ENCODE measurements at regions not wholly inside any gene's neighbourhood (a gene's known extent, or its start where the extent isn't known, plus 50 kb on each side); places are given as distances from the start of the nearest gene placed in this dataset.

GRCh38 chr3:20280257-20280656 is 94.3 kb upstream of the SGO1 start:
- TF ChIP-seq, protein P1, sequence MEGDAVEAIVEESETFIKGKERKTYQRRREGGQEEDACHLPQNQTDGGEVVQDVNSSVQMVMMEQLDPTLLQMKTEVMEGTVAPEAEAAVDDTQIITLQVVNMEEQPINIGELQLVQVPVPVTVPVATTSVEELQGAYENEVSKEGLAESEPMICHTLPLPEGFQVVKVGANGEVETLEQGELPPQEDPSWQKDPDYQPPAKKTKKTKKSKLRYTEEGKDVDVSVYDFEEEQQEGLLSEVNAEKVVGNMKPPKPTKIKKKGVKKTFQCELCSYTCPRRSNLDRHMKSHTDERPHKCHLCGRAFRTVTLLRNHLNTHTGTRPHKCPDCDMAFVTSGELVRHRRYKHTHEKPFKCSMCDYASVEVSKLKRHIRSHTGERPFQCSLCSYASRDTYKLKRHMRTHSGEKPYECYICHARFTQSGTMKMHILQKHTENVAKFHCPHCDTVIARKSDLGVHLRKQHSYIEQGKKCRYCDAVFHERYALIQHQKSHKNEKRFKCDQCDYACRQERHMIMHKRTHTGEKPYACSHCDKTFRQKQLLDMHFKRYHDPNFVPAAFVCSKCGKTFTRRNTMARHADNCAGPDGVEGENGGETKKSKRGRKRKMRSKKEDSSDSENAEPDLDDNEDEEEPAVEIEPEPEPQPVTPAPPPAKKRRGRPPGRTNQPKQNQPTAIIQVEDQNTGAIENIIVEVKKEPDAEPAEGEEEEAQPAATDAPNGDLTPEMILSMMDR (IDR thresholded peaks at IDR 0.05) = no peak
- no peak for TF ChIP-seq USF1 (CRISPR knock-in tag; IDR thresholded peaks at IDR 0.05)
